ENCODE measurements at regions not wholly inside any gene's neighbourhood (a gene's known extent, or its start where the extent isn't known, plus 50 kb on each side); places are given as distances from the start of the nearest gene placed in this dataset.

GRCh38 chr2:13996527-13996926, 636.0 kb upstream of the LRATD1 start:
- ATAC-seq (replicated peaks; ENCODE audit: extremely low read depth, poor library complexity, severe bottlenecking) (no peak), DNase-seq (ENCODE audit: low spot score in 2 of 2) (no peak)
- Mint-ChIP-seq H3K27ac (ENCODE audit: low read depth) (no peak overlapping the region), H3K36me3 (ENCODE audit: insufficient read depth) (no peaks in the 10 kb centered on the region), H3K9me3 (peaks cover 30% of the 10 kb centered on the region), H3K4me3 (no peak overlapping the region), H3K4me1 (no peaks in the 10 kb centered on the region), H3K27me3 (no peaks in the 10 kb centered on the region)

GRCh38 chr2:14011190-14011589, 621.3 kb upstream of the LRATD1 start:
- no peak for ATAC-seq (replicated peaks; ENCODE audit: extremely low read depth, poor library complexity, severe bottlenecking)
- DNase-seq (ENCODE audit: low spot score in 2 of 2), result no peak
- Mint-ChIP-seq H3K36me3 (ENCODE audit: insufficient read depth) (no peaks in the 10 kb centered on the region), H3K27me3 (no peaks in the 10 kb centered on the region), H3K27ac (ENCODE audit: low read depth) (no peak overlapping the region), H3K9me3 (peaks cover 12% of the 10 kb centered on the region), H3K4me1 (no peaks in the 10 kb centered on the region), H3K4me3 (no peak overlapping the region)

- no peaks in the 10 kb centered on the region for H3K36me3 Mint-ChIP-seq (ENCODE audit: insufficient read depth)
- H3K27me3 Mint-ChIP-seq, result no peaks in the 10 kb centered on the region
- H3K9me3 Mint-ChIP-seq, result peaks cover 9% of the 10 kb centered on the region
- no peak for ATAC-seq (replicated peaks; ENCODE audit: extremely low read depth, poor library complexity, severe bottlenecking)
- DNase-seq (ENCODE audit: low spot score in 2 of 2), result no peak
- no peaks in the 10 kb centered on the region for H3K4me1 Mint-ChIP-seq
- H3K27ac Mint-ChIP-seq (ENCODE audit: low read depth), result no peak overlapping the region
- no peak overlapping the region for H3K4me3 Mint-ChIP-seq
Observed at GRCh38 chr2:14015113-14015630, 617.3 kb upstream of the LRATD1 start.

- Mint-ChIP-seq H3K36me3 (ENCODE audit: insufficient read depth) (no peaks in the 10 kb centered on the region), H3K27me3 (no peaks in the 10 kb centered on the region), H3K4me1 (no peaks in the 10 kb centered on the region), H3K27ac (ENCODE audit: low read depth) (no peak overlapping the region), H3K9me3 (peaks cover 6% of the 10 kb centered on the region), H3K4me3 (no peak overlapping the region)
- ATAC-seq (replicated peaks; ENCODE audit: extremely low read depth, poor library complexity, severe bottlenecking), result no peak
- DNase-seq (ENCODE audit: low spot score in 2 of 2), result no peak
Observed at GRCh38 chr2:14016289-14016955, 616.1 kb upstream of the LRATD1 start.

GRCh38 chr2:14018620-14019019, 613.9 kb upstream of the LRATD1 start:
- peaks cover 6% of the 10 kb centered on the region for H3K9me3 Mint-ChIP-seq
- H3K4me1 Mint-ChIP-seq, result no peaks in the 10 kb centered on the region
- H3K27ac Mint-ChIP-seq (ENCODE audit: low read depth), result no peak overlapping the region
- DNase-seq (ENCODE audit: low spot score in 2 of 2) (no peak), ATAC-seq (replicated peaks; ENCODE audit: extremely low read depth, poor library complexity, severe bottlenecking) (no peak)
- H3K27me3 Mint-ChIP-seq, result no peaks in the 10 kb centered on the region
- no peaks in the 10 kb centered on the region for H3K36me3 Mint-ChIP-seq (ENCODE audit: insufficient read depth)
- no peak overlapping the region for H3K4me3 Mint-ChIP-seq

- H3K27me3 Mint-ChIP-seq, result no peaks in the 10 kb centered on the region
- no peak for DNase-seq (ENCODE audit: low spot score in 2 of 2)
- ATAC-seq (replicated peaks; ENCODE audit: extremely low read depth, poor library complexity, severe bottlenecking), result no peak
- no peaks in the 10 kb centered on the region for H3K4me1 Mint-ChIP-seq
- H3K27ac Mint-ChIP-seq (ENCODE audit: low read depth), result no peak overlapping the region
- no peaks in the 10 kb centered on the region for H3K36me3 Mint-ChIP-seq (ENCODE audit: insufficient read depth)
- H3K9me3 Mint-ChIP-seq, result peaks cover 5% of the 10 kb centered on the region
- no peak overlapping the region for H3K4me3 Mint-ChIP-seq
Observed at GRCh38 chr2:14023558-14023957, 609.0 kb upstream of the LRATD1 start.

- H3K27ac Mint-ChIP-seq (ENCODE audit: low read depth), result no peak overlapping the region
- no peaks in the 10 kb centered on the region for H3K27me3 Mint-ChIP-seq
- peaks cover 28% of the 10 kb centered on the region for H3K9me3 Mint-ChIP-seq
- H3K36me3 Mint-ChIP-seq (ENCODE audit: insufficient read depth), result no peaks in the 10 kb centered on the region
- ATAC-seq (replicated peaks; ENCODE audit: extremely low read depth, poor library complexity, severe bottlenecking) (no peak), DNase-seq (ENCODE audit: low spot score in 2 of 2) (no peak)
- H3K4me1 Mint-ChIP-seq, result no peaks in the 10 kb centered on the region
- no peak overlapping the region for H3K4me3 Mint-ChIP-seq
Observed at GRCh38 chr2:14039134-14039533, 593.4 kb upstream of the LRATD1 start.

- H3K27ac Mint-ChIP-seq (ENCODE audit: low read depth), result no peak overlapping the region
- no peak overlapping the region for H3K4me3 Mint-ChIP-seq
- H3K27me3 Mint-ChIP-seq, result no peaks in the 10 kb centered on the region
- no peaks in the 10 kb centered on the region for H3K4me1 Mint-ChIP-seq
- H3K9me3 Mint-ChIP-seq, result peaks cover 13% of the 10 kb centered on the region
- H3K36me3 Mint-ChIP-seq (ENCODE audit: insufficient read depth), result peaks cover 1% of the 10 kb centered on the region
- DNase-seq (ENCODE audit: low spot score in 2 of 2), result no peak
- no peak for ATAC-seq (replicated peaks; ENCODE audit: extremely low read depth, poor library complexity, severe bottlenecking)
Observed at GRCh38 chr2:14047491-14047890, 585.0 kb upstream of the LRATD1 start.

GRCh38 chr2:14051401-14051800, 581.1 kb upstream of the LRATD1 start:
- H3K4me3 Mint-ChIP-seq, result no peak overlapping the region
- H3K36me3 Mint-ChIP-seq (ENCODE audit: insufficient read depth), result peaks cover 1% of the 10 kb centered on the region
- no peaks in the 10 kb centered on the region for H3K27me3 Mint-ChIP-seq
- H3K4me1 Mint-ChIP-seq, result no peaks in the 10 kb centered on the region
- H3K27ac Mint-ChIP-seq (ENCODE audit: low read depth), result no peak overlapping the region
- ATAC-seq (replicated peaks; ENCODE audit: extremely low read depth, poor library complexity, severe bottlenecking) (no peak), DNase-seq (ENCODE audit: low spot score in 2 of 2) (no peak)
- H3K9me3 Mint-ChIP-seq, result peaks cover 13% of the 10 kb centered on the region

- Mint-ChIP-seq H3K27me3 (no peaks in the 10 kb centered on the region), H3K4me3 (no peak overlapping the region), H3K9me3 (peaks cover 11% of the 10 kb centered on the region), H3K4me1 (no peaks in the 10 kb centered on the region), H3K27ac (ENCODE audit: low read depth) (no peak overlapping the region), H3K36me3 (ENCODE audit: insufficient read depth) (peaks cover 1% of the 10 kb centered on the region)
- DNase-seq (ENCODE audit: low spot score in 2 of 2) (no peak), ATAC-seq (replicated peaks; ENCODE audit: extremely low read depth, poor library complexity, severe bottlenecking) (no peak)
Observed at GRCh38 chr2:14053105-14053504, 579.4 kb upstream of the LRATD1 start.

GRCh38 chr2:14064346-14064745, 568.2 kb upstream of the LRATD1 start:
- ATAC-seq (replicated peaks; ENCODE audit: extremely low read depth, poor library complexity, severe bottlenecking) (no peak), DNase-seq (ENCODE audit: low spot score in 2 of 2) (no peak)
- Mint-ChIP-seq H3K27me3 (no peaks in the 10 kb centered on the region), H3K9me3 (peaks cover 5% of the 10 kb centered on the region), H3K36me3 (ENCODE audit: insufficient read depth) (no peaks in the 10 kb centered on the region), H3K27ac (ENCODE audit: low read depth) (no peak overlapping the region), H3K4me3 (no peak overlapping the region), H3K4me1 (no peaks in the 10 kb centered on the region)

- H3K36me3 Mint-ChIP-seq (ENCODE audit: insufficient read depth), result no peaks in the 10 kb centered on the region
- ATAC-seq (replicated peaks; ENCODE audit: extremely low read depth, poor library complexity, severe bottlenecking) (no peak), DNase-seq (ENCODE audit: low spot score in 2 of 2) (no peak)
- no peak overlapping the region for H3K27ac Mint-ChIP-seq (ENCODE audit: low read depth)
- peaks cover under 1% of the 10 kb centered on the region for H3K9me3 Mint-ChIP-seq
- H3K4me3 Mint-ChIP-seq, result no peak overlapping the region
- H3K27me3 Mint-ChIP-seq, result no peaks in the 10 kb centered on the region
- no peaks in the 10 kb centered on the region for H3K4me1 Mint-ChIP-seq
Observed at GRCh38 chr2:14072338-14072737, 560.2 kb upstream of the LRATD1 start.

- Mint-ChIP-seq H3K4me3 (no peak overlapping the region), H3K27me3 (no peaks in the 10 kb centered on the region), H3K27ac (ENCODE audit: low read depth) (no peak overlapping the region), H3K36me3 (ENCODE audit: insufficient read depth) (no peaks in the 10 kb centered on the region), H3K4me1 (no peaks in the 10 kb centered on the region), H3K9me3 (no peaks in the 10 kb centered on the region)
- ATAC-seq (replicated peaks; ENCODE audit: extremely low read depth, poor library complexity, severe bottlenecking), result no peak
- no peak for DNase-seq (ENCODE audit: low spot score in 2 of 2)
Observed at GRCh38 chr2:14074691-14075090, 557.8 kb upstream of the LRATD1 start.

All from central memory CD8-positive, alpha-beta T cell (primary cell).